Activated naive CD4-positive, alpha-beta T cell treated with anti-CD3 and anti-CD28 coated beads, Interleukin-2, amount 50 U/mL, for 24 hours (primary cell): ENCODE measurements at regions not wholly inside any gene's neighbourhood (a gene's known extent, or its start where the extent isn't known, plus 50 kb on each side); places are given as distances from the start of the nearest gene placed in this dataset.
"Not testable (repeated sequence)": the region's sequence is repeated elsewhere in the genome, so short reads cannot be mapped to it uniquely, and the experiment has no call there.

Source experiments
- H3K27ac Mint-ChIP-seq: one replicate; pipeline ENCODE4 v1.8.0; 2021; ENCODE audit warnings: mild to moderate bottlenecking, mixed read lengths
- H3K27me3 Mint-ChIP-seq: one replicate; pipeline ENCODE4 v1.8.0; 2021; ENCODE audit warnings: mixed read lengths
- H3K36me3 Mint-ChIP-seq: one replicate; pipeline ENCODE4 v1.8.0; 2021; ENCODE audit warnings: mixed read lengths
- H3K4me1 Mint-ChIP-seq: one replicate; pipeline ENCODE4 v1.8.0; 2021; ENCODE audit warnings: mixed read lengths
- H3K4me3 Mint-ChIP-seq: one replicate; pipeline ENCODE4 v1.8.0; 2021; ENCODE audit warnings: mild to moderate bottlenecking, mixed read lengths
- H3K9me3 Mint-ChIP-seq: one replicate; pipeline ENCODE4 v1.8.0; 2021; ENCODE audit warnings: mixed read lengths

DNA sequence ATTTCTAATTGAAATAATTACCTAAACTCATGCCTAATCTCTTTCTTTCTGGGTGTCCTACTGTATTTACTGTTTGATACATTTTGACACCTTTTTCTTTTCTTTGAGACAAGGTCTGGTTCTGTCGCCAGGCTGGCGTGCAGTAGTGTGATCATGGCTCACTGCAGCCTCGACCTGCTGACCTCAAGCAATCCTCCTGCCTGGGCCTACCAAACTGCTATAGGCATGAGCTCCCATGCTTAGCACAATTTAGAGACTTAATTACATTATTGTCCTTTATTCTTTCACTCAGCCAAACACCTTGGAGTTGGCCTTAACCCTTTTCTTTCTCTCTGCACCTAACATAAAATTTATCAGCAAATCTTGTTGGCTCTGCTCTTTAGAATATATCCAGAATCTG, 139.8 kb upstream of the KIF26B start:
- H3K27ac Mint-ChIP-seq: no peak overlapping the region
- no peak overlapping the region for H3K4me3 Mint-ChIP-seq
- H3K4me1 Mint-ChIP-seq: no peaks in the 10 kb centered on the region
- H3K9me3 Mint-ChIP-seq: no peaks in the 10 kb centered on the region
- H3K36me3 Mint-ChIP-seq: peaks cover 2% of the 10 kb centered on the region
- H3K27me3 Mint-ChIP-seq: no peaks in the 10 kb centered on the region

- Mint-ChIP-seq H3K36me3 (peaks cover 2% of the 10 kb centered on the region), H3K4me1 (no peaks in the 10 kb centered on the region), H3K27me3 (no peaks in the 10 kb centered on the region), H3K9me3 (no peaks in the 10 kb centered on the region), H3K4me3 (no peak overlapping the region), H3K27ac (no peak overlapping the region)
Observed at GRCh38 chr1:245014247-245015029, 140.3 kb upstream of the KIF26B start.

- H3K4me1 Mint-ChIP-seq: no peaks in the 10 kb centered on the region
- no peak overlapping the region for H3K4me3 Mint-ChIP-seq
- H3K27ac Mint-ChIP-seq: no peak overlapping the region
- no peaks in the 10 kb centered on the region for H3K27me3 Mint-ChIP-seq
- H3K9me3 Mint-ChIP-seq: no peaks in the 10 kb centered on the region
- peaks cover 2% of the 10 kb centered on the region for H3K36me3 Mint-ChIP-seq
Observed at GRCh38 chr1:245010018-245010614, 144.7 kb upstream of the KIF26B start.

DNA sequence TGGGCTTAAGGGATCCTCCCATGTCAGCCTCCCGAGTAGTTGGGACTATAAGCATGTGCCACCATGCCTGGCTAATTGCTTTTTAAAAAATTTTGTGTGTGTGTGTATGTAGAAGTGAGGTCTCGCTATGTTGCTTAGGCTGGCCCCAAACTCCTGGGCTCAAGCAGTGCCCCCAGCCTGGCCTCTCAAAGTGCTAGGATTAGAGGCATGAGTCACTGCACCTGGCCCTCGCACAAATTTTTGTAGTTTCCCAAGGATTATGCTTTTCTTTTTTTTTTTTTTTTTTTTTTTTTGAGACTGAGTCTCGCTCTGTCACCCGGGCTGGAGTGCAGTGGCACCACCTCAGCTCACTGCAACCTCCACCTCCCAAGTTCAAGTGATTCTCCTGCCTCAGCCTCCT, 144.4 kb upstream of the HNRNPU start:
- no peaks in the 10 kb centered on the region for H3K4me1 Mint-ChIP-seq

GRCh38 chr1:245007852-245008251, 143.5 kb upstream of the HNRNPU start:
- Mint-ChIP-seq H3K4me3 (no peak overlapping the region), H3K27me3 (no peaks in the 10 kb centered on the region), H3K27ac (no peak overlapping the region), H3K9me3 (no peaks in the 10 kb centered on the region), H3K4me1 (no peaks in the 10 kb centered on the region), H3K36me3 (peaks cover 2% of the 10 kb centered on the region)

More for the DNA sequence above, 144.4 kb upstream of the HNRNPU start:
- peaks cover 2% of the 10 kb centered on the region for H3K36me3 Mint-ChIP-seq
- no peak overlapping the region for H3K27ac Mint-ChIP-seq
- H3K4me3 Mint-ChIP-seq: no peak overlapping the region
- H3K27me3 Mint-ChIP-seq: no peaks in the 10 kb centered on the region
- no peaks in the 10 kb centered on the region for H3K9me3 Mint-ChIP-seq

- Mint-ChIP-seq H3K36me3 (no peaks in the 10 kb centered on the region), H3K4me1 (no peaks in the 10 kb centered on the region), H3K9me3 (no peaks in the 10 kb centered on the region), H3K4me3 (no peak overlapping the region), H3K27me3 (no peaks in the 10 kb centered on the region), H3K27ac (no peak overlapping the region)
Observed at GRCh38 chr1:245003246-245003645, 138.9 kb upstream of the HNRNPU start.

DNA sequence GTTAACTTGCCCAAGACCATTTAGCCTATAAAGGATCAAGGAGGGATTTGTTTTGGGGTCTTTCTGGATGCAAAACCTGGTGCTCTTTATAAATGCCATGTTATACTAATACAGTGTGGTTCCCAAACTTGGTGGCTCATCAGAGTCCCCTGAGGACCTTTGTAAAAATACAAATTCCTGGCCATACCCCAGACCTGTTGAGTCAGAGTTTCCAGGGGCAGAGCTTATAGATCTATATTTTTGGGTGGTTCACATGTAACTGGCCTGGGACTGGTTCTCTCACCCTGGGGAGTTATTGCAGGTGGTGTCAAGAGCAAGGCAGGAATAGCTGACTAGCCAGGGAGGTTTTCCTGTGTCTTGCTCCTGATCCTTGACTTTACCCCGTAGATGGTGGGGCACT, 136.9 kb upstream of the HNRNPU start:
- H3K27me3 Mint-ChIP-seq: no peaks in the 10 kb centered on the region
- H3K36me3 Mint-ChIP-seq: no peaks in the 10 kb centered on the region
- H3K27ac Mint-ChIP-seq: no peak overlapping the region
- H3K9me3 Mint-ChIP-seq: no peaks in the 10 kb centered on the region
- H3K4me1 Mint-ChIP-seq: no peaks in the 10 kb centered on the region
- H3K4me3 Mint-ChIP-seq: no peak overlapping the region

DNA sequence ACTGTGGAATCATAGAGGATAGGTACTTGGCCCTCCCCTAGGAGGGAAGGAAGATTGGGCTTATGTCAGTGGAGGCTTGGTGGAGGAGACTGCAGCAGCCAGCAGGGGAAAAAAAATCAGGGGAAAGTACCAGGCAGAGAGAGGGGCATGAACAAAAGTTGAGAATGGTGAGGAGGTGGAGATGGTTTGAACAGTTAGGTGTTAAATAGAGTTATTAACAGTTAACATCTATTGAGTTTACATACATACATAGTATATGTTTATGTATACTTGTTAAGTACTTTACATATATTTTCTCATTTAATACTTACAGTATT, 136.5 kb upstream of the HNRNPU start:
- H3K4me1 Mint-ChIP-seq: no peaks in the 10 kb centered on the region
- no peaks in the 10 kb centered on the region for H3K27me3 Mint-ChIP-seq
- H3K27ac Mint-ChIP-seq: no peak overlapping the region
- no peak overlapping the region for H3K4me3 Mint-ChIP-seq
- H3K36me3 Mint-ChIP-seq: no peaks in the 10 kb centered on the region
- H3K9me3 Mint-ChIP-seq: no peaks in the 10 kb centered on the region

GRCh38 chr1:244999644-245000043, 135.3 kb upstream of the HNRNPU start:
- H3K36me3 Mint-ChIP-seq, H3K27me3 Mint-ChIP-seq, H3K4me1 Mint-ChIP-seq, H3K4me3 Mint-ChIP-seq, H3K9me3 Mint-ChIP-seq, H3K27ac Mint-ChIP-seq: not testable (repeated sequence)

DNA sequence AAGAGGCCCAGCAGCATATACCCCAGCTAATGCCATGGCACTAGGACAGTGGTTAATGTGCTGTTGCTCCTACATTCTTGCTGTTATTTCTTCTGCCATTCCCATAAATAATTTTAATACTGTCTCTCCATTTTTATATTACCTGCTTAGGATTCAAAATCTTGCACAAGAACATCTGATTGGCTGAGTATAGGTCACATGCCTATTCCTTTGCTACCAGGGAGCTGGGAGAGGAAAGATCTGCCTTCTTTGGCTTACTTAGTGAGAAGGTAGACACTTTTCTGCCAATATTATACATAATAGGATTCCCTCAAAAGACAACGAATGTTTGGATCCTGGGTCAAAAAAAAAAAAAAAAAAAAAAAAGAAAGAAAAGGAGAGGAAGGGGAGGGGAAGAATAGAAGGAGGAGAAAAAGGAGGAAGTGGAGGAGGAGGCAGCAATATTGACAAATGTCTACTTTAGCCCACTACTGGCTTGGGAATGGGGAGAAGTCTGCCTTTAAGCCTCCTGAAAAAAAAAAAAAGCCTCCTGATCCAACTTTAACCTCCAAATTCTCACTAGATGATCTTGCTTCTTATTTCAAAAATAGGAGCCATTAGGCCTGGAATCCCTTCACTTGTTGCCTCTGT, 134.5 kb upstream of the HNRNPU start:
- Mint-ChIP-seq H3K27me3 (no peaks in the 10 kb centered on the region), H3K9me3 (no peaks in the 10 kb centered on the region), H3K36me3 (no peaks in the 10 kb centered on the region), H3K4me1 (no peaks in the 10 kb centered on the region), H3K4me3 (no peak overlapping the region), H3K27ac (no peak overlapping the region)

DNA sequence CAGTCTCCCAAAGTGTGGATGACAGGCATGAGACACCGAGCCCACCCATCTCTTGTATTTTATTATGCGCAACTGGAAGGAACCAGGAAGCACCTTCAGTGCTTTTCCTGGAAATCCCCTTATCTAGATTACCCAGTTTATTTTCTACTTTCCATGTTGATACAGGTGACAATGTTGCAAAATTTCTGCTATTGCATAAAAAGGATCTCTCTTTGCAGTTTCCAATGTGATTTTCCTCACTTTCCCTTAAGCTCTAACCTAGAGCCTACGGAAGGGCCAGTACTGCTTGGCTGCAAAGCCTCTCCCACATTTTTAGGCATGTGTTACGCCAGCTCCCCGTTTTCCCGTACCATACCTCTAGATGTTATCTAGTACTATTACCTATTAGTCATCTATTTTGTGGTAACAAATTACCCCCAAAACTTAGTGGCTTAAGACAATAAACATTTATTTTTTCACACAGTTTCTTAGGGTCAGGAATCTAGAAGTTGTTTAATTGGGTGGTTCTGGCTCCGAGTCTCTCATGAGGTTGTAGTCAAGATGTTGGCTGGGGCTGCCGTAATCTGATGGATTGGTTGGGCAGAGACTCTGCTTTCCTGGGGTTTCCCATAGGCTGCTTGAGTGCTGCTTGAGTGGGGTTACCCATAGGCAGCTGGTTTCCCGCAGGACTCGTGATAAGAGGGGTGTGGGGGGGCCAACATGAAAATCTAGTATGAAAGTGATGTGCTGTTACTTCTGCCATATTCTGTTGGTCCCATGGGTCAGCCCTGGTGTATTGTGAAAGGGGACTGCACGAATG, 131.5 kb upstream of the HNRNPU start:
- Mint-ChIP-seq H3K27ac (no peak overlapping the region), H3K27me3 (no peaks in the 10 kb centered on the region), H3K36me3 (no peaks in the 10 kb centered on the region)

GRCh38 chr1:244992833-244993232, 128.5 kb upstream of the HNRNPU start:
- no peak overlapping the region for H3K27ac Mint-ChIP-seq
- no peaks in the 10 kb centered on the region for H3K27me3 Mint-ChIP-seq
- H3K36me3 Mint-ChIP-seq: no peaks in the 10 kb centered on the region
- H3K4me3 Mint-ChIP-seq: no peak overlapping the region
- no peaks in the 10 kb centered on the region for H3K9me3 Mint-ChIP-seq
- H3K4me1 Mint-ChIP-seq: no peaks in the 10 kb centered on the region

More for the DNA sequence above, 131.5 kb upstream of the HNRNPU start:
- Mint-ChIP-seq H3K4me3 (no peak overlapping the region), H3K4me1 (no peaks in the 10 kb centered on the region), H3K9me3 (no peaks in the 10 kb centered on the region)

DNA sequence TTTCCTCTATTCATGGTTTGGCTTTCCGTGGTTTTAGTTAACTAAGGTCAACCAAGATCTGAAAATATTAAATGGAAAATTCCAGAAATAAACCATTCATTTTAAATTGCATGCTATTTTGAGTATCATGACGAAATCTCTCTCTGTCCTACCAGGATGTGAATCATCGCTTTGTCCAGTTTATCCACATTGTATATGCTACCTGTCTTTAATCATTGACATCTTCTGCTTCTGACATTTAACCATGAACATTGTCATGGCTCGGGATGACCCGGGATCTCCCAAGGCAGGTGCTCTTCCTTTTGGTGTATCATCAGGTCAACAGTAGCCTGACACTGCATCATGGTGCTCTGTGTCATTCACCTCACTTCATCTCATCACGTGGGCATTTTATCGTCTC, 125.5 kb upstream of the HNRNPU start:
- Mint-ChIP-seq H3K9me3 (no peaks in the 10 kb centered on the region), H3K4me3 (no peak overlapping the region), H3K27ac (no peak overlapping the region), H3K36me3 (peaks cover 1% of the 10 kb centered on the region), H3K27me3 (no peaks in the 10 kb centered on the region), H3K4me1 (no peaks in the 10 kb centered on the region)

GRCh38 chr1:244988521-244988920, 124.2 kb upstream of the HNRNPU start:
- Mint-ChIP-seq H3K27ac (no peak overlapping the region), H3K36me3 (peaks cover 3% of the 10 kb centered on the region), H3K9me3 (no peaks in the 10 kb centered on the region), H3K27me3 (no peaks in the 10 kb centered on the region), H3K4me3 (no peak overlapping the region), H3K4me1 (no peaks in the 10 kb centered on the region)

DNA sequence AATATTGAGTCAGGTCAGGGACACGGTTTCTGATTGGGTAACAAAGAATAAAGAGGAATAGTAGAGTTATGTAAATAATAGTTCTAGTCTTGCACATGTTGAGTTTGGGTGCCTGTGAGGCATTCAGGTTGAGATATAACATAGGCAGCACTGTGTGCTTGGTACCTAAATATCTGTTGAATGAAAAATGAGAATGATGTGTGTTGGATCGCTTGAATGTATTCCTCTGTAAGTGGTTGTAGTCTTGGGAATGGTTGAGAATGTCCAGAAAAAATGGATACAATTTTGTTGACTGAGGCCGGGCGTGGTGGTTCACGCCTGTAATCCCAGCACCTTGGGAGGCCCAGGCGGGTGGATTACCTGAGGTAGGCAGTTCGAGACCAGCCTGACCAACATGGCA, 116.3 kb upstream of the HNRNPU start:
- no peak overlapping the region for H3K27ac Mint-ChIP-seq
- no peaks in the 10 kb centered on the region for H3K9me3 Mint-ChIP-seq
- H3K36me3 Mint-ChIP-seq: peaks cover 5% of the 10 kb centered on the region
- no peaks in the 10 kb centered on the region for H3K27me3 Mint-ChIP-seq
- no peaks in the 10 kb centered on the region for H3K4me1 Mint-ChIP-seq
- H3K4me3 Mint-ChIP-seq: no peak overlapping the region

- Mint-ChIP-seq H3K27ac (no peak overlapping the region), H3K4me3 (no peak overlapping the region), H3K9me3 (no peaks in the 10 kb centered on the region), H3K27me3 (no peaks in the 10 kb centered on the region), H3K36me3 (peaks cover 2% of the 10 kb centered on the region), H3K4me1 (peaks cover 12% of the 10 kb centered on the region)
Observed at GRCh38 chr1:244974550-244974949, 110.2 kb upstream of the HNRNPU start.
